ENCODE measurements at regions not wholly inside any gene's neighbourhood (a gene's known extent, or its start where the extent isn't known, plus 50 kb on each side); places are given as distances from the start of the nearest gene placed in this dataset.

DNA sequence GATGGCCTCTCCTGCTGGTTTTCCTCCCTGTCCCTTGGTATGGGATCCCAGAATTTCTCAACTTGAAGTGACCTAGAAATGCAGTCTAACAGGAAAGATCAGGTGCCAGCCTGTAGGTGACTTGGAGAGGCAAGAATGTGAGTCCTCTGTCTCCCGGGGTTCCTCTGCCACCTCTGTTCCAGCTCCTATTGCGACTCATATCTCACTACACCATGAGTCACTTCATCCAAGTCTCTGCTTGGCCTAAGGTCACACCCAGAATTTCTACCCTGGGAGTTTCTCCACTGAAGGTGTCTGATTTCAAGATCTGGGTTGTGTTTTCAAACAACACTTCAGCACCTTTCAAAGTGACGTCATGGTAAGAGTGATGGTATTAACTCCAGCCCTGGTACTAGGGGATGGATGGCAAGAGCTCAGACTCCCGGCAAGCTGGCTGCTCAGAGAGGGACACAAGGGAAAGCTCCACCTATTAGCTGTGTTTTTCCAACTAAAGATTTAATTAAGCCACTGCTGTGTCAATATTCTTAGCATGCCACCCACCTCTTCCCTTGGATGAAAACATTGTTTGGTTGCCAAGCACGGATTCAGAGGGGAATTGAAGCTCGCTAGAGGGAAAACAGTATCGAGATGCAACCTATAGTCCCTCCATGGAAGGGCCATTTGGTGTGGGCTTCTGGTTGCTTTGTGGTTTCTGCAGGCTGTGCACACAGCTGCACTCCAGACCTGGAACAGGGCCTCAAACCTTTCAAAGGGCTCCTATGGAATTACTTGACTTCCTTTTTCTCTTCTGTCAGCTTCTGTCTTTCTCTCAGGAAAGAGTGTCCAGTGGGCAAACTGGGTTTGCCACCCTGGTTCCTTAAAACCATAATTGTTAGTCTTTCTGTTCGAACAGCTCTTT lies 205.7 kb downstream of the GAS1 start:
- TF ChIP-seq, protein P1, sequence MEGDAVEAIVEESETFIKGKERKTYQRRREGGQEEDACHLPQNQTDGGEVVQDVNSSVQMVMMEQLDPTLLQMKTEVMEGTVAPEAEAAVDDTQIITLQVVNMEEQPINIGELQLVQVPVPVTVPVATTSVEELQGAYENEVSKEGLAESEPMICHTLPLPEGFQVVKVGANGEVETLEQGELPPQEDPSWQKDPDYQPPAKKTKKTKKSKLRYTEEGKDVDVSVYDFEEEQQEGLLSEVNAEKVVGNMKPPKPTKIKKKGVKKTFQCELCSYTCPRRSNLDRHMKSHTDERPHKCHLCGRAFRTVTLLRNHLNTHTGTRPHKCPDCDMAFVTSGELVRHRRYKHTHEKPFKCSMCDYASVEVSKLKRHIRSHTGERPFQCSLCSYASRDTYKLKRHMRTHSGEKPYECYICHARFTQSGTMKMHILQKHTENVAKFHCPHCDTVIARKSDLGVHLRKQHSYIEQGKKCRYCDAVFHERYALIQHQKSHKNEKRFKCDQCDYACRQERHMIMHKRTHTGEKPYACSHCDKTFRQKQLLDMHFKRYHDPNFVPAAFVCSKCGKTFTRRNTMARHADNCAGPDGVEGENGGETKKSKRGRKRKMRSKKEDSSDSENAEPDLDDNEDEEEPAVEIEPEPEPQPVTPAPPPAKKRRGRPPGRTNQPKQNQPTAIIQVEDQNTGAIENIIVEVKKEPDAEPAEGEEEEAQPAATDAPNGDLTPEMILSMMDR (IDR thresholded peaks at IDR 0.05 in 8 of 11, conservative IDR thresholded peaks at IDR 0.05 in 3 of 11) = no peak
- no peak for TF ChIP-seq POLR2AphosphoS5 (IDR thresholded peaks at IDR 0.05)

Data from spleen (tissue), 7 donors.